ENCODE measurements at regions not wholly inside any gene's neighbourhood (a gene's known extent, or its start where the extent isn't known, plus 50 kb on each side); places are given as distances from the start of the nearest gene placed in this dataset.

- no peaks in the 10 kb centered on the region for H4K20me1 ChIP-seq (replicated peaks; ENCODE audit: control insufficient read depth, extremely low read depth, insufficient read depth, low read length)
- H3K4me1 ChIP-seq (ENCODE audit: control insufficient read depth, extremely low read depth, insufficient read depth, low read length) = no peaks in the 10 kb centered on the region
- H3K79me2 ChIP-seq (ENCODE audit: control insufficient read depth, insufficient read depth, low read length) = no peaks in the 10 kb centered on the region
- no peak overlapping the region for H3K27ac ChIP-seq (ENCODE audit: insufficient read depth, low read depth, low read length)
- H3K4me2 ChIP-seq (ENCODE audit: insufficient read depth, low read length) = no peak overlapping the region
- POLR2A ChIA-PET = no interaction called here
- no peaks in the 10 kb centered on the region for H3K36me3 ChIP-seq (ENCODE audit: control insufficient read depth in 2 of 2, extremely low read depth in 1 of 2, insufficient read depth in 2 of 2, low read length in 2 of 2)
- dilution Hi-C loops (cut with MboI; ENCODE audit: extremely low pct_ligation_motif_present, low sequenced_read_pairs) (no loop called here), intact Hi-C loops (cut with micrococcal nuclease) (no loop called here)
- DNase-seq (ENCODE audit: low read depth, low spot score) (no peak), FAIRE-seq (no peak)
- no peaks in the 10 kb centered on the region for H3K9me3 ChIP-seq (replicated peaks; ENCODE audit: control insufficient read depth, insufficient read depth, low read length)
- no peak overlapping the region for H3K4me3 ChIP-seq (replicated peaks in 1 of 3; ENCODE audit: insufficient read depth in 1 of 3, low read depth in 1 of 3, low read length in 3 of 3)
- peaks cover 0 to 6% of the 10 kb centered on the region in 2 experiments for H3K27me3 ChIP-seq (ENCODE audit: control insufficient read depth in 2 of 2, insufficient read depth in 2 of 2, low read length in 2 of 2)
- BruUV-seq (replicated peaks) = no TSS peak
- no peak for TF ChIP-seq EZH2 (IDR thresholded peaks at IDR 0.05; ENCODE audit: borderline replicate concordance, low read depth, low read length, severe bottlenecking)
- TF ChIP-seq FOS (IDR thresholded peaks at IDR 0.05; ENCODE audit: borderline replicate concordance, insufficient read depth, low read length) = no peak
- TF ChIP-seq MAX (IDR thresholded peaks at IDR 0.05; ENCODE audit: insufficient read depth, insufficient read length) = no peak
- TF ChIP-seq POLR2A (IDR thresholded peaks at IDR 0.05; ENCODE audit: low read depth, low read length) = no peak
- no peak for TF ChIP-seq JUN (IDR thresholded peaks at IDR 0.05; ENCODE audit: borderline replicate concordance, insufficient read depth, insufficient read length, low read depth)
- TF ChIP-seq MYC (IDR thresholded peaks at IDR 0.05; ENCODE audit: low read depth, low read length) = no peak
- no peak for TF ChIP-seq POLR2AphosphoS5 (IDR thresholded peaks at IDR 0.05; ENCODE audit: insufficient read depth, low read depth, low read length)
- TF ChIP-seq CTCF (IDR thresholded peaks at IDR 0.05; ENCODE audit: extremely low read depth in 1 of 2, insufficient read depth in 1 of 2, low read depth in 1 of 2, low read length in 2 of 2) = no peak
- TF ChIP-seq GATA2 (IDR thresholded peaks at IDR 0.05; ENCODE audit: insufficient read depth, insufficient read length, low read depth, low read length) = no peak
- no peaks in the 10 kb centered on the region for H3K9me1 ChIP-seq (replicated peaks; ENCODE audit: control insufficient read depth, extremely low read depth, insufficient read depth, low read length)
- H3K9ac ChIP-seq (replicated peaks; ENCODE audit: extremely low read depth, insufficient read depth, low read length) = no peak overlapping the region
- CTCF ChIA-PET = interaction anchor here (0.9 kb wide), 1 partner anchor 45 kb away, joined by 3 read pairs; no protein-coding TSS in a partner anchor
- no peak overlapping the region for H2AFZ ChIP-seq (ENCODE audit: low read depth, low read length)
These were observed 142.8 kb downstream of the ETS2 start for GRCh38 chr21:38948377-38949069.

Data from endothelial cell of umbilical vein (primary cell).